CD4-positive, alpha-beta memory T cell (primary cell): ENCODE measurements at regions not wholly inside any gene's neighbourhood (a gene's known extent, or its start where the extent isn't known, plus 50 kb on each side); places are given as distances from the start of the nearest gene placed in this dataset.

Source experiments
- CTCF ChIA-PET: fragments of 350-600 bp; sonication (Branson Sonifier 250); formaldehyde crosslinking; loops from one replicate; lab custom pipeline; 2021; ENCODE audit warnings: inconsistent platforms; ENCODE audit not compliant: partially characterized antibody; lab: Charles Lee
- POLR2A ChIA-PET: fragments of 350-600 bp; sonication (Branson Sonifier 250); formaldehyde crosslinking; loops from one replicate; lab custom pipeline; 2021; ENCODE audit not compliant: partially characterized antibody; lab: Charles Lee
- DNase-seq, 5 donors: peaks; one replicate each; pipeline versions ENCODE4 v3.0.0 to v3.0.0-alpha.2; 2020 to 2022; ENCODE audit warnings: mixed read lengths in 1 of 5
- H3K27ac ChIP-seq: one replicate; pipeline ENCODE4 v1.7.0; 2013; ENCODE audit warnings: low read depth, low read length
- H3K27me3 ChIP-seq: 2 replicates; pipeline ENCODE4 v1.7.0; 2013; ENCODE audit warnings: mild to moderate bottlenecking, low read length, moderate library complexity; ENCODE audit not compliant: insufficient read depth
- H3K36me3 ChIP-seq: 2 replicates; pipeline ENCODE4 v1.7.0; 2013; ENCODE audit warnings: mild to moderate bottlenecking, low read length, moderate library complexity; ENCODE audit not compliant: insufficient read depth
- H3K4me1 ChIP-seq: 2 replicates; pipeline ENCODE4 v1.7.0; 2013; ENCODE audit warnings: mild to moderate bottlenecking, low read length, moderate library complexity; ENCODE audit not compliant: insufficient read depth
- H3K4me3 ChIP-seq, 2 donors: one replicate each; pipeline ENCODE4 v1.7.0; 2013; ENCODE audit warnings: low read length in 2 of 2, mild to moderate bottlenecking in 1 of 2
- H3K9me3 ChIP-seq, 2 donors: one replicate each; pipeline ENCODE4 v1.7.0; 2013; ENCODE audit warnings: low read length in 2 of 2, control low read depth in 1 of 2; ENCODE audit not compliant: control insufficient read depth in 1 of 2
- H3K27ac Mint-ChIP-seq, 7 donors: one replicate each; pipeline ENCODE4 v1.8.0; 2020 to 2021; ENCODE audit warnings: mixed read lengths in 7 of 7, mild to moderate bottlenecking in 6 of 7, inconsistent platforms in 3 of 7, moderate library complexity in 3 of 7
- H3K27me3 Mint-ChIP-seq, 2 donors: one replicate each; pipeline ENCODE4 v1.8.0; 2020 to 2021; ENCODE audit warnings: mixed read lengths in 2 of 2
- H3K36me3 Mint-ChIP-seq, 2 donors: one replicate each; pipeline ENCODE4 v1.8.0; 2020 to 2021; ENCODE audit warnings: mixed read lengths in 2 of 2, inconsistent platforms in 1 of 2, mild to moderate bottlenecking in 1 of 2
- H3K4me1 Mint-ChIP-seq, 4 donors: one replicate each; pipeline ENCODE4 v1.8.0; 2020 to 2021; ENCODE audit warnings: mixed read lengths in 4 of 4, mild to moderate bottlenecking in 1 of 4
- H3K4me3 Mint-ChIP-seq, 8 donors: one replicate each; pipeline ENCODE4 v1.8.0; 2020 to 2021; ENCODE audit warnings: mixed read lengths in 8 of 8, mild to moderate bottlenecking in 7 of 8, moderate library complexity in 6 of 8, inconsistent platforms in 3 of 8
- H3K9me3 Mint-ChIP-seq, 8 donors: one replicate each; pipeline ENCODE4 v1.8.0; 2020 to 2021; ENCODE audit warnings: mixed read lengths in 8 of 8, mild to moderate bottlenecking in 5 of 8, inconsistent platforms in 3 of 8, moderate library complexity in 1 of 8
- intact Hi-C: fragments of 100-400 bp; cut with micrococcal nuclease; formaldehyde crosslinking; loops from one replicate; pipeline ENCODE4 v1.15.1; 2023

GRCh38 chr11:28514391-28514790 lies 406.2 kb downstream of the METTL15 start:
- Mint-ChIP-seq H3K36me3 (no peaks in the 10 kb centered on the region), H3K4me3 (no peak overlapping the region), H3K4me1 (no peaks in the 10 kb centered on the region), H3K27ac (no peak overlapping the region), H3K27me3 (no peaks in the 10 kb centered on the region), H3K9me3 (peaks cover 0 to 8% (median 4%) of the 10 kb centered on the region in 8 donors)
- Histone ChIP-seq H3K36me3 (no peaks in the 10 kb centered on the region), H3K4me3 (no peak overlapping the region), H3K27me3 (no peaks in the 10 kb centered on the region), H3K27ac (no peak overlapping the region), H3K4me1 (no peaks in the 10 kb centered on the region), H3K9me3 (no peaks in the 10 kb centered on the region)
- DNase-seq: no peak
- POLR2A ChIA-PET: no interaction called here
- CTCF ChIA-PET: no interaction called here
- intact Hi-C loops: no loop called here

GRCh38 chr11:28512143-28512756 lies 404.1 kb downstream of the METTL15 start:
- intact Hi-C loops: no loop called here
- Mint-ChIP-seq H3K9me3 (peaks cover 0 to 8% (median 4%) of the 10 kb centered on the region in 8 donors), H3K36me3 (no peaks in the 10 kb centered on the region), H3K4me3 (no peak overlapping the region), H3K27ac (no peak overlapping the region), H3K27me3 (no peaks in the 10 kb centered on the region), H3K4me1 (no peaks in the 10 kb centered on the region)
- no peaks in the 10 kb centered on the region for H3K4me1 ChIP-seq
- CTCF ChIA-PET: no interaction called here
- H3K27ac ChIP-seq: no peak overlapping the region
- no peaks in the 10 kb centered on the region for H3K9me3 ChIP-seq
- H3K36me3 ChIP-seq: no peaks in the 10 kb centered on the region
- POLR2A ChIA-PET: no interaction called here
- H3K27me3 ChIP-seq: no peaks in the 10 kb centered on the region
- no peak overlapping the region for H3K4me3 ChIP-seq
- no peak for DNase-seq

- Mint-ChIP-seq H3K27me3 (no peaks in the 10 kb centered on the region), H3K4me1 (no peaks in the 10 kb centered on the region), H3K27ac (no peak overlapping the region), H3K9me3 (peaks cover 0 to 12% (median under 1%) of the 10 kb centered on the region in 8 donors), H3K4me3 (no peak overlapping the region), H3K36me3 (no peaks in the 10 kb centered on the region)
- no peaks in the 10 kb centered on the region for H3K27me3 ChIP-seq
- ChIA-PET CTCF (no interaction called here), POLR2A (no interaction called here)
- H3K27ac ChIP-seq: no peak overlapping the region
- intact Hi-C loops: no loop called here
- DNase-seq: no peak
- H3K9me3 ChIP-seq: no peaks in the 10 kb centered on the region
- H3K4me3 ChIP-seq: no peak overlapping the region
- H3K4me1 ChIP-seq: no peaks in the 10 kb centered on the region
- H3K36me3 ChIP-seq: no peaks in the 10 kb centered on the region
Measured at GRCh38 chr11:28505232-28505631, 397.0 kb downstream of the METTL15 start.

DNA sequence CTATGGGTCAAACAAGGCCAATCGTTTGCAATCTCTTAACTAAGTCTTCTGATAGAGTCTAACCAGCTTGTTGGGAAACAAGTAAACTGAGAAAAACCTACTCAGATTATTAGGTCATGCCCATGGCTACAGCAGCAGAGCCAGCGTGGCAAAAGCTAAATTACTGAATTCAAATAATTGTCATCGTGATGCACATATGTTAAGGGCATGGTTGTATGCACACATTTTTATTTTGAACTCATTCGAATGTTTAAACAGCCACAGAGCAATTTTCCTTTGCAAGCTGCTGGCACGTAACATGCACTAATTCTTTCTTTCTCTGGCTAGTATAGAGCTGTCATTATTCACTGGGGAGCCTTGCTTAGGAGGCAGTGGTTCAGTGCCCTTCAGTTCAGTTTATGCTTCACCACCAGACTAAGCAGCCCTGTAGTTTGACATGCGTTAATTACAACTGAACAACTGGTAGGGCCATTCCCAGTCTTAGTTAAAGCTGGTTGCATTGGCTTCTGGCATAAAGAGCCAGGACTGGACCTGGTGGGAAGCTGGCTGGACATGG lies 396.4 kb downstream of the METTL15 start:
- DNase-seq: no peak
- Histone ChIP-seq H3K27me3 (no peaks in the 10 kb centered on the region), H3K36me3 (no peaks in the 10 kb centered on the region), H3K4me3 (no peak overlapping the region), H3K27ac (no peak overlapping the region), H3K9me3 (no peaks in the 10 kb centered on the region), H3K4me1 (no peaks in the 10 kb centered on the region)
- Mint-ChIP-seq H3K27ac (no peak overlapping the region), H3K36me3 (no peaks in the 10 kb centered on the region), H3K27me3 (no peaks in the 10 kb centered on the region), H3K4me1 (no peaks in the 10 kb centered on the region), H3K9me3 (peaks cover 0 to 12% (median under 1%) of the 10 kb centered on the region in 8 donors), H3K4me3 (no peak overlapping the region)
- intact Hi-C loops: no loop called here
- ChIA-PET POLR2A (no interaction called here), CTCF (interaction anchor here (0.7 to 0.8 kb wide), 3 partner anchors 120 to 1477 kb away, joined by 3 to 5 read pairs (median 4); no protein-coding TSS in a partner anchor)

DNA sequence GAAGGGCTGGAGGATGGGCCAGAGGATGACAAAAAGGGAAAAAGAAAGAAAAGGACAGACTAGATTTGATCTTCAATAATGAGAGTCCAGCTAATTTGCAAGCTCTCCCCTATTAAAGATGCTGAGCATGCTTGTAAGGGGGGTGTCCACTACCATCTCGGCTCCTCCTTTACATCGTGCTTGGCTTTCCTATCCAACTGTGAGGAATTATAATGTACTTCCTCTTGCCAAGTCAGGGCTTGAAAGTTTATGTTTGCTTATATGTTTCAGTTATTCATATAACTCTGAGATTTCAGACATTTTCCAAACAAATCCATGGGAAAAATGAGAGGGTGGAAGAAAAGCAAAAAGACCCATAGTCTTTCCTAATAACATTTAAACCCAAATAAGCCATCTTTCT lies 387.1 kb downstream of the METTL15 start:
- CTCF ChIA-PET: no interaction called here
- no peak overlapping the region for H3K4me3 Mint-ChIP-seq
- no peak overlapping the region for H3K27ac Mint-ChIP-seq
- DNase-seq: no peak
- Histone ChIP-seq H3K9me3 (no peaks in the 10 kb centered on the region), H3K4me3 (no peak overlapping the region), H3K4me1 (no peaks in the 10 kb centered on the region), H3K27me3 (no peaks in the 10 kb centered on the region), H3K27ac (no peak overlapping the region), H3K36me3 (no peaks in the 10 kb centered on the region)
- intact Hi-C loops: no loop called here
- POLR2A ChIA-PET: no interaction called here
- H3K4me1 Mint-ChIP-seq: no peaks in the 10 kb centered on the region
- H3K27me3 Mint-ChIP-seq: no peaks in the 10 kb centered on the region
- no peaks in the 10 kb centered on the region for H3K36me3 Mint-ChIP-seq
- peaks cover 0 to 7% (median 1%) of the 10 kb centered on the region in 8 donors for H3K9me3 Mint-ChIP-seq

- H3K27ac Mint-ChIP-seq: no peak overlapping the region
- Histone ChIP-seq H3K4me1 (no peaks in the 10 kb centered on the region), H3K27me3 (no peaks in the 10 kb centered on the region), H3K4me3 (no peak overlapping the region), H3K9me3 (no peaks in the 10 kb centered on the region), H3K36me3 (no peaks in the 10 kb centered on the region), H3K27ac (no peak overlapping the region)
- H3K27me3 Mint-ChIP-seq: no peaks in the 10 kb centered on the region
- POLR2A ChIA-PET: no interaction called here
- peaks cover 0 to 3% (median 0%) of the 10 kb centered on the region in 8 donors for H3K9me3 Mint-ChIP-seq
- H3K36me3 Mint-ChIP-seq: no peaks in the 10 kb centered on the region
- CTCF ChIA-PET: no interaction called here
- H3K4me1 Mint-ChIP-seq: no peaks in the 10 kb centered on the region
- no peak for DNase-seq
- intact Hi-C loops: no loop called here
- no peak overlapping the region for H3K4me3 Mint-ChIP-seq
Measured at GRCh38 chr11:28491431-28491830, 383.2 kb downstream of the METTL15 start.

DNA sequence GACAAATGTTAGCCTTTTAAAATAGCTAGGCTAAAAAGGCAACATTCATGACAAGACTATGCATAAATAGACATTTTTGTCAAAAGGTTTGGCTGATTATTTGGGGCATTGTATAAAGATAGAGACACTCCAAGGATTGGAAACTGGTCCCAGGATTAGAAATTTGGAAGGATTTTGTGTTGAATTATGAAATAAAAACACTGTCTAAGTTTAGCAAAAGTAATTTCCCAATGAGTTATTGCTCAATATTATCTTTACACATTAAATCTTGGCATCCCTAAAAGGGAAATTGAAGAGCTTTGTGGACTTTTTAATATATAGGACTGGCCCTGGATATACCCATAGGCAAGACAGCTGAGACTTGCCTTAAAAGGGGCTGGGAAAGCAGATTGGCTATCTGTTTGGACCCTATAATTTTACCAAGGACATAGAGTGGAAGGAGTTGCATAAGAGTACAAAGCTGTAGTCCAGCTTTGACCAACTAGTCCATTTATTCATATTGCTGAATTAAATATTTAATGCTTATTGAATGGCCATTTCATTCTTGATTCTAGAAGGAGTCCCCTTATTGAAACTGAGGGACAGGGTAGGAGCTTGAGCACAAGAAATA lies 382.7 kb downstream of the METTL15 start:
- H3K27ac Mint-ChIP-seq: no peak overlapping the region
- H3K4me3 Mint-ChIP-seq: no peak overlapping the region
- Histone ChIP-seq H3K27me3 (no peaks in the 10 kb centered on the region), H3K9me3 (no peaks in the 10 kb centered on the region), H3K4me3 (no peak overlapping the region), H3K4me1 (no peaks in the 10 kb centered on the region), H3K36me3 (no peaks in the 10 kb centered on the region), H3K27ac (no peak overlapping the region)
- no peaks in the 10 kb centered on the region for H3K4me1 Mint-ChIP-seq
- intact Hi-C loops: no loop called here
- no peak for DNase-seq
- POLR2A ChIA-PET: no interaction called here
- peaks cover 0 to 3% (median 0%) of the 10 kb centered on the region in 8 donors for H3K9me3 Mint-ChIP-seq
- H3K36me3 Mint-ChIP-seq: no peaks in the 10 kb centered on the region
- H3K27me3 Mint-ChIP-seq: no peaks in the 10 kb centered on the region
- CTCF ChIA-PET: no interaction called here
